ENCODE measurements at regions not wholly inside any gene's neighbourhood (a gene's known extent, or its start where the extent isn't known, plus 50 kb on each side); places are given as distances from the start of the nearest gene placed in this dataset.

- ATAC-seq (no peak), DNase-seq (no peak)
- H3K4me1 ChIP-seq (ENCODE audit: control insufficient read depth in 2 of 2, insufficient read depth in 2 of 2, low read length in 2 of 2) = no peaks in the 10 kb centered on the region
- Mint-ChIP-seq H3K4me3 (no peak overlapping the region), H3K36me3 (no peaks in the 10 kb centered on the region), H3K27ac (no peak overlapping the region), H3K27me3 (no peaks in the 10 kb centered on the region), H3K9me3 (peaks cover 0 to 3% (median 0%) of the 10 kb centered on the region in 11 donors), H3K4me1 (no peaks in the 10 kb centered on the region)
- no peaks in the 10 kb centered on the region for H3K9me3 ChIP-seq (ENCODE audit: control insufficient read depth in 2 of 3, low read length in 3 of 3)
- CTCF ChIA-PET = no interaction called here
- no peaks in the 10 kb centered on the region for H3K27me3 ChIP-seq (ENCODE audit: control insufficient read depth in 2 of 2, insufficient read depth in 2 of 2, low read length in 2 of 2)
- no peaks in the 10 kb centered on the region for H3K36me3 ChIP-seq (ENCODE audit: control insufficient read depth in 2 of 3, insufficient read depth in 3 of 3, low read length in 3 of 3)
- POLR2A ChIA-PET = no interaction called here
- no peak overlapping the region for H3K27ac ChIP-seq (ENCODE audit: low read depth, low read length)
- intact Hi-C loops (cut with micrococcal nuclease) = no loop called here
- no peak overlapping the region for H3K4me3 ChIP-seq (ENCODE audit: low read length)
Observed at GRCh38 chrX:25663701-25664100, 474.4 kb upstream of the MAGEB18 start.

- ChIA-PET POLR2A (no interaction called here), CTCF (no interaction called here)
- Mint-ChIP-seq H3K4me3 (no peak overlapping the region), H3K36me3 (no peaks in the 10 kb centered on the region), H3K27me3 (no peaks in the 10 kb centered on the region), H3K9me3 (peaks cover 0 to 1% (median 0%) of the 10 kb centered on the region in 11 donors), H3K27ac (no peak overlapping the region), H3K4me1 (no peaks in the 10 kb centered on the region)
- intact Hi-C loops (cut with micrococcal nuclease) = no loop called here
- Histone ChIP-seq H3K4me3 (ENCODE audit: low read length) (no peak overlapping the region), H3K27ac (ENCODE audit: low read depth, low read length) (no peak overlapping the region), H3K4me1 (ENCODE audit: control insufficient read depth in 2 of 2, insufficient read depth in 2 of 2, low read length in 2 of 2) (no peaks in the 10 kb centered on the region), H3K36me3 (ENCODE audit: control insufficient read depth in 2 of 3, insufficient read depth in 3 of 3, low read length in 3 of 3) (no peaks in the 10 kb centered on the region), H3K27me3 (ENCODE audit: control insufficient read depth in 2 of 2, insufficient read depth in 2 of 2, low read length in 2 of 2) (no peaks in the 10 kb centered on the region), H3K9me3 (ENCODE audit: control insufficient read depth in 2 of 3, low read length in 3 of 3) (no peaks in the 10 kb centered on the region)
- DNase-seq (no peak), ATAC-seq (no peak)
Observed at GRCh38 chrX:25665431-25665830, 472.7 kb upstream of the MAGEB18 start.

GRCh38 chrX:25667681-25668080 is 470.5 kb upstream of the MAGEB18 start:
- no peaks in the 10 kb centered on the region for H3K36me3 ChIP-seq (ENCODE audit: control insufficient read depth in 2 of 3, insufficient read depth in 3 of 3, low read length in 3 of 3)
- Mint-ChIP-seq H3K36me3 (no peaks in the 10 kb centered on the region), H3K4me1 (no peaks in the 10 kb centered on the region), H3K27ac (no peak overlapping the region), H3K9me3 (peaks cover 0 to 1% (median 0%) of the 10 kb centered on the region in 11 donors), H3K4me3 (no peak overlapping the region), H3K27me3 (no peaks in the 10 kb centered on the region)
- ChIA-PET POLR2A (no interaction called here), CTCF (no interaction called here)
- DNase-seq = no peak
- no peaks in the 10 kb centered on the region for H3K9me3 ChIP-seq (ENCODE audit: control insufficient read depth in 2 of 3, low read length in 3 of 3)
- no peak for ATAC-seq
- H3K4me3 ChIP-seq (ENCODE audit: low read length) = no peak overlapping the region
- intact Hi-C loops (cut with micrococcal nuclease) = no loop called here
- no peaks in the 10 kb centered on the region for H3K4me1 ChIP-seq (ENCODE audit: control insufficient read depth in 2 of 2, insufficient read depth in 2 of 2, low read length in 2 of 2)
- no peak overlapping the region for H3K27ac ChIP-seq (ENCODE audit: low read depth, low read length)
- H3K27me3 ChIP-seq (ENCODE audit: control insufficient read depth in 2 of 2, insufficient read depth in 2 of 2, low read length in 2 of 2) = no peaks in the 10 kb centered on the region

GRCh38 chrX:25674776-25675175 is 463.4 kb upstream of the MAGEB18 start:
- intact Hi-C loops (cut with micrococcal nuclease) = no loop called here
- CTCF ChIA-PET = no interaction called here
- no peak for DNase-seq
- Histone ChIP-seq H3K4me3 (ENCODE audit: low read length) (no peak overlapping the region), H3K9me3 (ENCODE audit: control insufficient read depth in 2 of 3, low read length in 3 of 3) (no peaks in the 10 kb centered on the region), H3K36me3 (ENCODE audit: control insufficient read depth in 2 of 3, insufficient read depth in 3 of 3, low read length in 3 of 3) (no peaks in the 10 kb centered on the region), H3K27me3 (ENCODE audit: control insufficient read depth in 2 of 2, insufficient read depth in 2 of 2, low read length in 2 of 2) (no peaks in the 10 kb centered on the region), H3K4me1 (ENCODE audit: control insufficient read depth in 2 of 2, insufficient read depth in 2 of 2, low read length in 2 of 2) (no peaks in the 10 kb centered on the region), H3K27ac (ENCODE audit: low read depth, low read length) (no peak overlapping the region)
- Mint-ChIP-seq H3K27me3 (no peaks in the 10 kb centered on the region), H3K4me3 (no peak overlapping the region), H3K9me3 (peaks cover 0 to 4% (median 0%) of the 10 kb centered on the region in 11 donors), H3K27ac (no peak overlapping the region), H3K4me1 (no peaks in the 10 kb centered on the region), H3K36me3 (no peaks in the 10 kb centered on the region)
- POLR2A ChIA-PET = no interaction called here
- no peak for ATAC-seq

GRCh38 chrX:25701876-25702275 is 436.3 kb upstream of the MAGEB18 start:
- no peak for ATAC-seq
- Histone ChIP-seq H3K4me3 (ENCODE audit: low read length) (no peak overlapping the region), H3K36me3 (ENCODE audit: control insufficient read depth in 2 of 3, insufficient read depth in 3 of 3, low read length in 3 of 3) (no peaks in the 10 kb centered on the region), H3K4me1 (ENCODE audit: control insufficient read depth in 2 of 2, insufficient read depth in 2 of 2, low read length in 2 of 2) (no peaks in the 10 kb centered on the region), H3K9me3 (ENCODE audit: control insufficient read depth in 2 of 3, low read length in 3 of 3) (no peaks in the 10 kb centered on the region), H3K27ac (ENCODE audit: low read depth, low read length) (no peak overlapping the region), H3K27me3 (ENCODE audit: control insufficient read depth in 2 of 2, insufficient read depth in 2 of 2, low read length in 2 of 2) (no peaks in the 10 kb centered on the region)
- POLR2A ChIA-PET = no interaction called here
- Mint-ChIP-seq H3K27ac (no peak overlapping the region), H3K9me3 (peaks cover 0 to 11% (median 4%) of the 10 kb centered on the region in 11 donors), H3K27me3 (no peaks in the 10 kb centered on the region), H3K4me1 (no peaks in the 10 kb centered on the region), H3K36me3 (no peaks in the 10 kb centered on the region), H3K4me3 (no peak overlapping the region)
- no peak for DNase-seq
- CTCF ChIA-PET = no interaction called here
- intact Hi-C loops (cut with micrococcal nuclease) = no loop called here

GRCh38 chrX:25717122-25717521 is 421.0 kb upstream of the MAGEB18 start:
- Mint-ChIP-seq H3K27ac (no peak overlapping the region), H3K27me3 (no peaks in the 10 kb centered on the region), H3K4me3 (no peak overlapping the region), H3K4me1 (no peaks in the 10 kb centered on the region), H3K36me3 (no peaks in the 10 kb centered on the region), H3K9me3 (peaks cover 0 to 3% (median 0%) of the 10 kb centered on the region in 11 donors)
- Histone ChIP-seq H3K4me3 (ENCODE audit: low read length) (no peak overlapping the region), H3K9me3 (ENCODE audit: control insufficient read depth in 2 of 3, low read length in 3 of 3) (no peaks in the 10 kb centered on the region), H3K27ac (ENCODE audit: low read depth, low read length) (no peak overlapping the region), H3K4me1 (ENCODE audit: control insufficient read depth in 2 of 2, insufficient read depth in 2 of 2, low read length in 2 of 2) (no peaks in the 10 kb centered on the region), H3K27me3 (ENCODE audit: control insufficient read depth in 2 of 2, insufficient read depth in 2 of 2, low read length in 2 of 2) (no peaks in the 10 kb centered on the region), H3K36me3 (ENCODE audit: control insufficient read depth in 2 of 3, insufficient read depth in 3 of 3, low read length in 3 of 3) (no peaks in the 10 kb centered on the region)
- DNase-seq (no peak), ATAC-seq (no peak)
- intact Hi-C loops (cut with micrococcal nuclease) = no loop called here
- ChIA-PET CTCF (no interaction called here), POLR2A (no interaction called here)

- peaks cover 0 to 3% (median 0%) of the 10 kb centered on the region in 11 donors for H3K9me3 Mint-ChIP-seq
- POLR2A ChIA-PET = no interaction called here
Observed at GRCh38 chrX:25721564-25721963, 416.6 kb upstream of the MAGEB18 start.

More at GRCh38 chrX:25721564-25721963, 416.6 kb upstream of the MAGEB18 start:
- H3K4me1 Mint-ChIP-seq = no peaks in the 10 kb centered on the region
- Histone ChIP-seq H3K36me3 (ENCODE audit: control insufficient read depth in 2 of 3, insufficient read depth in 3 of 3, low read length in 3 of 3) (no peaks in the 10 kb centered on the region), H3K27ac (ENCODE audit: low read depth, low read length) (no peak overlapping the region), H3K27me3 (ENCODE audit: control insufficient read depth in 2 of 2, insufficient read depth in 2 of 2, low read length in 2 of 2) (no peaks in the 10 kb centered on the region), H3K4me1 (ENCODE audit: control insufficient read depth in 2 of 2, insufficient read depth in 2 of 2, low read length in 2 of 2) (no peaks in the 10 kb centered on the region), H3K4me3 (ENCODE audit: low read length) (no peak overlapping the region), H3K9me3 (ENCODE audit: control insufficient read depth in 2 of 3, low read length in 3 of 3) (no peaks in the 10 kb centered on the region)
- CTCF ChIA-PET = no interaction called here
- ATAC-seq = no peak
- H3K4me3 Mint-ChIP-seq = no peak overlapping the region
- intact Hi-C loops (cut with micrococcal nuclease) = no loop called here
- no peaks in the 10 kb centered on the region for H3K36me3 Mint-ChIP-seq
- H3K27me3 Mint-ChIP-seq = no peaks in the 10 kb centered on the region
- H3K27ac Mint-ChIP-seq = no peak overlapping the region
- DNase-seq = no peak

Measured in naive thymus-derived CD4-positive, alpha-beta T cell (primary cell).